Tibial nerve (tissue), 4 donors: ENCODE measurements at regions not wholly inside any gene's neighbourhood (a gene's known extent, or its start where the extent isn't known, plus 50 kb on each side); places are given as distances from the start of the nearest gene placed in this dataset.

Experiments used
- EP300 ChIP-seq, 2 donors: sonication (generic); formaldehyde crosslinking; IDR thresholded peaks; one replicate each; pipeline ENCODE4 v1.6.1; 2017; ENCODE audit warnings: antibody characterized with exemption in 2 of 2, mild to moderate bottlenecking in 1 of 2
- POLR2A ChIP-seq, 2 donors: fragments of 450-650 bp; IDR thresholded peaks; one replicate each; pipeline ENCODE4 v1.6.1; 2017; ENCODE audit warnings: antibody characterized with exemption in 2 of 2, mild to moderate bottlenecking in 2 of 2, moderate library complexity in 2 of 2
- TF ChIP-seq, protein P1 (sequence below), 5 experiments: fragments of 200-600 bp in 3 of 5; fragments of 450-650 bp in 2 of 5; sonication (generic) in 3 of 5; IDR thresholded peaks; one replicate each; pipeline ENCODE4 v1.5.1; 2016 to 2019; ENCODE audit warnings: antibody characterized with exemption in 5 of 5, mild to moderate bottlenecking in 3 of 5, moderate library complexity in 2 of 5

DNA sequence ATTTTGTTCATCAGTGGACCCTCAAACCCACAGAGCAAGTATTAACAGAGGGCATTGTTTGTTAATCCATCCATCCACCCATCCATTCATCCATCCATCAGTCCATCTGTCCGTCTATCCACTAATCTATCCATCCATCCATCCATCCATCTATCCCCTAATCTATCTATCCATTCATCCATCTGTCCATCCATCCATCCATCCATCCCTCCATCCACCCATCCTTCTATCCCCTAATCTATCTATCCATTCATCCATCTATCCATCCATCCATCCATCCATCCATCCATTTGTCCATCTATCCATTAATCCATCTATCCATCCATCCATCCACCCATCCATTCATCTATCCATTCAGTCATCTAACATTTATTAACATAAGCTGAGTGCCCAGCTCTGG lies 307.3 kb downstream of the MIAT start:
- TF ChIP-seq, protein P1, sequence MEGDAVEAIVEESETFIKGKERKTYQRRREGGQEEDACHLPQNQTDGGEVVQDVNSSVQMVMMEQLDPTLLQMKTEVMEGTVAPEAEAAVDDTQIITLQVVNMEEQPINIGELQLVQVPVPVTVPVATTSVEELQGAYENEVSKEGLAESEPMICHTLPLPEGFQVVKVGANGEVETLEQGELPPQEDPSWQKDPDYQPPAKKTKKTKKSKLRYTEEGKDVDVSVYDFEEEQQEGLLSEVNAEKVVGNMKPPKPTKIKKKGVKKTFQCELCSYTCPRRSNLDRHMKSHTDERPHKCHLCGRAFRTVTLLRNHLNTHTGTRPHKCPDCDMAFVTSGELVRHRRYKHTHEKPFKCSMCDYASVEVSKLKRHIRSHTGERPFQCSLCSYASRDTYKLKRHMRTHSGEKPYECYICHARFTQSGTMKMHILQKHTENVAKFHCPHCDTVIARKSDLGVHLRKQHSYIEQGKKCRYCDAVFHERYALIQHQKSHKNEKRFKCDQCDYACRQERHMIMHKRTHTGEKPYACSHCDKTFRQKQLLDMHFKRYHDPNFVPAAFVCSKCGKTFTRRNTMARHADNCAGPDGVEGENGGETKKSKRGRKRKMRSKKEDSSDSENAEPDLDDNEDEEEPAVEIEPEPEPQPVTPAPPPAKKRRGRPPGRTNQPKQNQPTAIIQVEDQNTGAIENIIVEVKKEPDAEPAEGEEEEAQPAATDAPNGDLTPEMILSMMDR (IDR thresholded peaks at IDR 0.05): no peak
- TF ChIP-seq POLR2A (IDR thresholded peaks at IDR 0.05) (no peak), EP300 (IDR thresholded peaks at IDR 0.05) (no peak)
